HFF-Myc (cell line): ENCODE measurements at regions not wholly inside any gene's neighbourhood (a gene's known extent, or its start where the extent isn't known, plus 50 kb on each side); places are given as distances from the start of the nearest gene placed in this dataset.
"Not testable (repeated sequence)": the region's sequence is repeated elsewhere in the genome, so short reads cannot be mapped to it uniquely, and the experiment has no call there.

Experiments
- DNase-seq: peaks from one replicate; pipeline ENCODE4 v3.0.0-alpha.2; 2011; ENCODE audit warnings: low read depth; ENCODE audit errors: extremely low read depth
- H3K4me3 ChIP-seq: replicated peaks from 2 replicates; pipeline ENCODE4 v1.5.1; 2011; ENCODE audit warnings: low read depth, mild to moderate bottlenecking, control low read depth, low read length
- CTCF ChIP-seq: IDR thresholded peaks from 2 replicates; pipeline ENCODE4 v1.5.1; 2012; ENCODE audit warnings: mild to moderate bottlenecking, low read depth, low read length, control low read depth; ENCODE audit errors: missing control alignments

GRCh38 chr5:155826611-155827507 is 500.1 kb upstream of the SGCD start:
- DNase-seq, result no peak
- TF ChIP-seq CTCF, result no peak
- H3K4me3 ChIP-seq, result no peak overlapping the region

GRCh38 chr5:155827508-155827815 is 499.5 kb upstream of the SGCD start:
- not testable (repeated sequence) for H3K4me3 ChIP-seq, DNase-seq

- DNase-seq, result no peak
- TF ChIP-seq CTCF, result no peak
- H3K4me3 ChIP-seq, result no peak overlapping the region
Observed at GRCh38 chr5:155827949-155828348, 499.0 kb upstream of the SGCD start.

GRCh38 chr5:155831491-155831890 is 495.5 kb upstream of the SGCD start:
- TF ChIP-seq CTCF, result no peak
- H3K4me3 ChIP-seq, result no peak overlapping the region
- no peak for DNase-seq

GRCh38 chr5:155833287-155833686 is 493.7 kb upstream of the SGCD start:
- no peak for DNase-seq
- no peak for TF ChIP-seq CTCF

GRCh38 chr5:155834271-155834975 is 492.5 kb upstream of the SGCD start:
- H3K4me3 ChIP-seq, result no peak overlapping the region
- no peak for DNase-seq
- no peak for TF ChIP-seq CTCF

More at GRCh38 chr5:155833287-155833686, 493.7 kb upstream of the SGCD start:
- H3K4me3 ChIP-seq, result no peak overlapping the region

- DNase-seq, result no peak
- H3K4me3 ChIP-seq, result no peak overlapping the region
- no peak for TF ChIP-seq CTCF
Observed at GRCh38 chr5:155836089-155836803, 490.7 kb upstream of the SGCD start.
